Forelimb muscle (tissue), 1 donor: ENCODE measurements at regions not wholly inside any gene's neighbourhood (a gene's known extent, or its start where the extent isn't known, plus 50 kb on each side); places are given as distances from the start of the nearest gene placed in this dataset.
"Not testable (repeated sequence)": the region's sequence is repeated elsewhere in the genome, so short reads cannot be mapped to it uniquely, and the experiment has no call there.

Experiments
- DNase-seq: peaks from one replicate; pipeline ENCODE4 v3.0.0-alpha.2; 2013; ENCODE audit warnings: low read depth

- DNase-seq = no peak
These were observed 490.8 kb downstream of the PCDH20 start for GRCh38 chr13:60924856-60925255.

- peak; percentile 67 for DNase-seq
These were observed 492.9 kb downstream of the PCDH20 start for GRCh38 chr13:60922576-60923231.

GRCh38 chr13:60893801-60894200, 496.8 kb downstream of the TDRD3 start:
- no peak for DNase-seq

GRCh38 chr13:60887711-60888110, 490.7 kb downstream of the TDRD3 start:
- no peak for DNase-seq

- no peak for DNase-seq
These were observed 484.5 kb downstream of the TDRD3 start for GRCh38 chr13:60881507-60881906.

GRCh38 chr13:60873116-60873515, 476.1 kb downstream of the TDRD3 start:
- no peak for DNase-seq

GRCh38 chr13:60869941-60870613, 473.1 kb downstream of the TDRD3 start:
- no peak for DNase-seq

- no peak for DNase-seq
These were observed 472.2 kb downstream of the TDRD3 start for GRCh38 chr13:60869225-60869624.

GRCh38 chr13:60862036-60862435, 465.0 kb downstream of the TDRD3 start:
- no peak for DNase-seq

- DNase-seq = no peak
These were observed 460.7 kb downstream of the TDRD3 start for GRCh38 chr13:60857698-60858097.

- DNase-seq = no peak
These were observed 455.9 kb downstream of the TDRD3 start for GRCh38 chr13:60852886-60853285.

GRCh38 chr13:60851378-60851777, 454.4 kb downstream of the TDRD3 start:
- no peak for DNase-seq

- no peak for DNase-seq
These were observed 453.5 kb downstream of the TDRD3 start for GRCh38 chr13:60850526-60850925.

- no peak for DNase-seq
These were observed 441.6 kb downstream of the TDRD3 start for GRCh38 chr13:60838581-60838980.

GRCh38 chr13:60837806-60838205, 440.8 kb downstream of the TDRD3 start:
- DNase-seq = no peak

GRCh38 chr13:60836821-60837220, 439.8 kb downstream of the TDRD3 start:
- DNase-seq = no peak

GRCh38 chr13:60811581-60811980, 414.6 kb downstream of the TDRD3 start:
- no peak for DNase-seq

GRCh38 chr13:60805640-60806039, 408.6 kb downstream of the TDRD3 start:
- DNase-seq = not testable (repeated sequence)

GRCh38 chr13:60798503-60798902, 401.5 kb downstream of the TDRD3 start:
- DNase-seq = no peak

- DNase-seq = no peak
These were observed 400.1 kb downstream of the TDRD3 start for GRCh38 chr13:60797112-60797511.

- no peak for DNase-seq
These were observed 397.7 kb downstream of the TDRD3 start for GRCh38 chr13:60794751-60795150.

- DNase-seq = no peak
These were observed 393.6 kb downstream of the TDRD3 start for GRCh38 chr13:60790620-60791019.

- DNase-seq = peak; percentile 22
These were observed 391.3 kb downstream of the TDRD3 start for GRCh38 chr13:60788156-60788829.
